Karpas-422 (cell line): ENCODE measurements at regions not wholly inside any gene's neighbourhood (a gene's known extent, or its start where the extent isn't known, plus 50 kb on each side); places are given as distances from the start of the nearest gene placed in this dataset.
"Not testable (repeated sequence)": the region's sequence is repeated elsewhere in the genome, so short reads cannot be mapped to it uniquely, and the experiment has no call there.

Experiments
- DNase-seq: peaks from one replicate; pipeline ENCODE4 v3.0.0-alpha.2; 2015
- H2AFZ ChIP-seq: fragments of 200-600 bp; sonication (generic); 2 replicates; pipeline ENCODE4 v1.6.1; 2014; ENCODE audit warnings: antibody characterized with exemption, low read length, mixed read lengths
- H3K27ac ChIP-seq: fragments of 200-600 bp; sonication (generic); 2 replicates; pipeline ENCODE4 v1.5.1; 2014; ENCODE audit warnings: mild to moderate bottlenecking, low read length, moderate library complexity
- H3K27me3 ChIP-seq: fragments of 200-600 bp; sonication (generic); 2 replicates; pipeline ENCODE4 v1.6.1; 2014; ENCODE audit warnings: low read length, mixed read lengths
- H3K36me3 ChIP-seq: fragments of 200-600 bp; sonication (generic); 2 replicates; pipeline ENCODE4 v1.6.1; 2014; ENCODE audit warnings: low read length, mixed read lengths; ENCODE audit not compliant: insufficient read depth
- H3K4me1 ChIP-seq: fragments of 200-600 bp; sonication (generic); 2 replicates; pipeline ENCODE4 v1.6.1; 2014; ENCODE audit warnings: mild to moderate bottlenecking, low read length, mixed read lengths
- H3K4me2 ChIP-seq: fragments of 200-600 bp; sonication (generic); 2 replicates; pipeline ENCODE4 v1.6.1; 2014; ENCODE audit warnings: low read length, low read depth, mild to moderate bottlenecking; ENCODE audit not compliant: poor library complexity, severe bottlenecking
- H3K4me3 ChIP-seq: fragments of 200-600 bp; sonication (generic); 2 replicates; pipeline ENCODE4 v1.5.1; 2014; ENCODE audit warnings: mild to moderate bottlenecking, antibody characterized with exemption, low read length, mixed read lengths
- H3K79me2 ChIP-seq: fragments of 200-600 bp; sonication (generic); 2 replicates; pipeline ENCODE4 v1.6.1; 2014; ENCODE audit warnings: mild to moderate bottlenecking, low read length, mixed read lengths
- H3K9ac ChIP-seq: fragments of 200-600 bp; sonication (generic); 2 replicates; pipeline ENCODE4 v1.6.0; 2014; ENCODE audit warnings: low read length
- H3K9me2 ChIP-seq: fragments of 200-600 bp; sonication (generic), shearing (Covaris generic); replicated peaks from 2 replicates; pipeline ENCODE4 v1.6.0; 2014; ENCODE audit warnings: mild to moderate bottlenecking, low read length, moderate library complexity; ENCODE audit not compliant: insufficient read depth
- H3K9me3 ChIP-seq: fragments of 300-700, 200-600 bp; sonication (generic); 2 replicates; pipeline ENCODE4 v1.6.1; 2014; ENCODE audit warnings: low read length, mixed read lengths
- H4K20me1 ChIP-seq: fragments of 200-600 bp; sonication (generic); 2 replicates; pipeline ENCODE4 v1.6.1; 2014; ENCODE audit warnings: mild to moderate bottlenecking, antibody characterized with exemption, low read length, low read depth; ENCODE audit not compliant: insufficient read depth

DNA sequence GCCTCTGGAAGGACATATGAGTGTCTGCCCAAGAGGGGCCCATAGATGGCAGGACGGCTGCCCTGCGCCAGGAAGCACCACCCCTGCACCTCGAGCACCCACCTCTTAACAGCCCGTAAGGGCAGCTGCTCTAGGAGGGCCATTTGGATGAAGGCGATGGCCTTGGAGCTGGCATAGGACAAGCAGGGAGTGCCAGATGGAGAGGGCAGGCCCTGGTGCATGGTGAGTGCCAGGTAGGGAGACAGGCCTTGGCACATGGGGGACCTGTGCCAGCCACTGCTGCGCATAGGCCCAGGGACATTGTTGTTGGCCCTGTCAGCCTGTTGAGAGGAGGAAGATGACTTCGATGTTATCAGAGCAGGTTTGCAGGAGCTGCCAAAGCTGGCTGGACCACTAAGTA is 134.2 kb downstream of the SLC25A46 start:
- Histone ChIP-seq H3K4me2 (no peak overlapping the region), H3K27me3 (no peaks in the 10 kb centered on the region), H3K36me3 (no peaks in the 10 kb centered on the region), H3K4me1 (no peaks in the 10 kb centered on the region), H2AFZ (no peak overlapping the region), H3K9ac (no peak overlapping the region), H4K20me1 (no peaks in the 10 kb centered on the region), H3K9me2 (no peaks in the 10 kb centered on the region), H3K9me3 (no peaks in the 10 kb centered on the region), H3K79me2 (no peaks in the 10 kb centered on the region), H3K4me3 (no peak overlapping the region), H3K27ac (no peak overlapping the region)
- no peak for DNase-seq

DNA sequence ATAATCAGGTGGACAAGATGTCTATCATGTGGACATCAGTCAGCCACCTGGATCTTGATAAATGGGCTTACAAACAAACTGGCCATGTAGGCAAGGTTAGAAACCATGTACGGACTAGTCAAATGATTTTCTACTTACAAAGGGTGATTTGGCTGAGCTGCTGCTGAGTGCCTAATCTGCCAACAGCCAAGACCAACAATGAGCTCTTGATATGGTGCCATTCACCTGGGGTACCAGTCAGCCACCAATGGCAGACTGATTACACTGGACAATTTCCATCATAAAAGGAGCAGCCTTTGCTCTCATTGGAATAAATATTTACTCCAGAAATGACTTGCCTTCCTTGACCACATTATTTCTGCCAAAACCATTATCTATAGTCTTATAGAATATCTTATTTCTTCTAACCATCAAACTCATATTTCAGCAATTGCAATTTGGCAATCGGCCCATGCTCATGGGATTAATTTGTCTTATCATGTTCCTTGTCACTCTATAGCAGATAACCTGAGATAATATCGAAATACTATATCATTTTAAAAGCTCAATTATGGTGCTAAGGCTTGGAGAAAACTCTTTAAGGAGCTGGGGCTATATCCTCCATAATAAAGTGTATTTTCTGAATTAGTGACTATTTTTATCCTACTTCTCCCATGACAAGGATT is 135.1 kb downstream of the SLC25A46 start:
- H3K4me3 ChIP-seq, result no peak overlapping the region
- H4K20me1 ChIP-seq, result no peaks in the 10 kb centered on the region
- no peak overlapping the region for H3K9ac ChIP-seq

DNA sequence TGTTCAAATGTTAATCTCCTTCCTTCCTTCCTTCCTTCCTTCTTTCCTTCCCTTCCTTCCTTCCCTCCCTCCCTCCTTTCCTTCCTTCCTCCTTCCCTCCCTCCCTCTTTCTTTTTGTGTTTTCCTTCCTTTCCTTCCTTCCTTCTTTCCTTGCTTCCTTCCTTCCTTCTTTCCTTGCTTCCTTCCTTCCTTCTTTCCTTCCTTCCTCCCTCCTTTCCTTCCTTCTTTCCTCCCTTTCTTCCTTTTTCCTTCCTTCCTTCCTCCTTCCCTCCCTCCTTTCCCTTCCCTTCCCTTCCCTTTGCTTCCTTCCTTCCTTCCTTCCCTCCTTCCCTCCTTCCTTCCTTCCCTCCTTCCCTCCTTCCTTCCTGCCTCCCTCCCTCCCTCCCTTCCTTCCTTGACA is 136.3 kb downstream of the SLC25A46 start:
- not testable (repeated sequence) for H4K20me1 ChIP-seq, H3K4me1 ChIP-seq, H3K9me3 ChIP-seq, DNase-seq, H3K9me2 ChIP-seq, H3K27ac ChIP-seq, H2AFZ ChIP-seq, H3K36me3 ChIP-seq, H3K79me2 ChIP-seq, H3K9ac ChIP-seq, H3K4me2 ChIP-seq, H3K27me3 ChIP-seq, H3K4me3 ChIP-seq

More for the DNA sequence above, 135.1 kb downstream of the SLC25A46 start:
- H3K27me3 ChIP-seq, result no peaks in the 10 kb centered on the region
- peak; percentile 27 for DNase-seq
- H3K36me3 ChIP-seq, result no peaks in the 10 kb centered on the region
- no peaks in the 10 kb centered on the region for H3K9me2 ChIP-seq
- no peak overlapping the region for H2AFZ ChIP-seq
- H3K79me2 ChIP-seq, result no peaks in the 10 kb centered on the region
- no peak overlapping the region for H3K4me2 ChIP-seq
- H3K27ac ChIP-seq, result no peak overlapping the region
- no peaks in the 10 kb centered on the region for H3K9me3 ChIP-seq
- no peaks in the 10 kb centered on the region for H3K4me1 ChIP-seq

DNA sequence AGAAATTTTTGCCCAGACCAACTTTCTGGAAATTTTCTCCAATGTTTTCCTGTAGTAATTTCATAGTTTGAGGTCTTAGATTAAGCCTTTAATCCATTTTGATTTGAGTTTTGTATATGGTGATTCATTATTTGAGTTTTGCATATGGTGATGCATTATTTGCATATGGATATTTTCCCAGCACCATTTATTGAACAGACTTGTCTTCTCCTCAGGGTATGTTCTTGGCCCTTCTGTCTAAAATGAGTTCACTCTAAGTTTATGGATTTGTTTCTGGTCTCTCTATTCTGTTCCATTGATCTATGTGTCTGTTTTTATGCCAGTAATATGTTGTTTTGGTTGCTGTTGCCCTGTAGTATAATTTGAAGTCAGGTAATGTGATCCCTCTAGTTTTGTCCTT is 139.3 kb downstream of the SLC25A46 start:
- Histone ChIP-seq H2AFZ (no peak overlapping the region), H3K4me1 (peaks cover 10% of the 10 kb centered on the region), H3K27ac (no peak overlapping the region), H3K27me3 (no peaks in the 10 kb centered on the region), H4K20me1 (no peaks in the 10 kb centered on the region), H3K9ac (no peak overlapping the region), H3K36me3 (no peaks in the 10 kb centered on the region), H3K9me2 (no peaks in the 10 kb centered on the region), H3K4me2 (no peak overlapping the region), H3K9me3 (no peaks in the 10 kb centered on the region), H3K79me2 (no peaks in the 10 kb centered on the region), H3K4me3 (no peak overlapping the region)
- peak; percentile 6 for DNase-seq

DNA sequence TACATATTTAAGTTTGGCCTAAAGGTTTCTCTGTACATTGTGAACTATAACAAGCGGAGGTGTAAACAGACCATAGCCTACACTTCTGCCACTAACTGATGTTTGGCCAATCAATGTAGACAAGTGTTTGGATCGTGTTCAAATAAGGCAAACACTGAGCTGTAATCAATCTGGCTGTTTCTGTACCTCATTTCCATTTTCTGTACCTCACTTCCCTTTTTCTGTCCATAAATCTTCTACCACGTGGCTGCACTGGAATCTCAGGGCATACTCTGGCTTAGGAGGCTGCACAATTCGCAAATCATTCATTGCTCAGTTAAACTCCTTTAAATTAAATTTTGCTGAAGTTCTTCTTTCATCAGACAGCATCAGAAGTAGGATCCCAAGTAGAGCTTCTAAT is 140.9 kb downstream of the SLC25A46 start:
- Histone ChIP-seq H3K4me2 (peak overlapping the region; percentile 22), H3K4me3 (no peak overlapping the region), H2AFZ (peak overlapping the region; percentile 57; the same call in 1 of the 2 replicates), H3K36me3 (no peaks in the 10 kb centered on the region), H3K9ac (no peak overlapping the region), H4K20me1 (no peaks in the 10 kb centered on the region), H3K27ac (no peak overlapping the region), H3K9me3 (no peaks in the 10 kb centered on the region), H3K27me3 (no peaks in the 10 kb centered on the region), H3K9me2 (no peaks in the 10 kb centered on the region), H3K4me1 (peaks cover 10% of the 10 kb centered on the region), H3K79me2 (no peaks in the 10 kb centered on the region)
- DNase-seq, result peak; percentile 73

- H3K9ac ChIP-seq, result no peak overlapping the region
- no peaks in the 10 kb centered on the region for H3K79me2 ChIP-seq
- DNase-seq, result no peak
- H2AFZ ChIP-seq, result no peak overlapping the region
- H3K27me3 ChIP-seq, result no peaks in the 10 kb centered on the region
- H3K4me2 ChIP-seq, result no peak overlapping the region
- peaks cover 10% of the 10 kb centered on the region for H3K4me1 ChIP-seq
- H3K36me3 ChIP-seq, result no peaks in the 10 kb centered on the region
- H3K4me3 ChIP-seq, result no peak overlapping the region
- H3K9me3 ChIP-seq, result no peaks in the 10 kb centered on the region
- no peaks in the 10 kb centered on the region for H4K20me1 ChIP-seq
- H3K9me2 ChIP-seq, result no peaks in the 10 kb centered on the region
- H3K27ac ChIP-seq, result no peak overlapping the region
Observed at GRCh38 chr5:110880413-110880812, 141.6 kb downstream of the SLC25A46 start.

DNA sequence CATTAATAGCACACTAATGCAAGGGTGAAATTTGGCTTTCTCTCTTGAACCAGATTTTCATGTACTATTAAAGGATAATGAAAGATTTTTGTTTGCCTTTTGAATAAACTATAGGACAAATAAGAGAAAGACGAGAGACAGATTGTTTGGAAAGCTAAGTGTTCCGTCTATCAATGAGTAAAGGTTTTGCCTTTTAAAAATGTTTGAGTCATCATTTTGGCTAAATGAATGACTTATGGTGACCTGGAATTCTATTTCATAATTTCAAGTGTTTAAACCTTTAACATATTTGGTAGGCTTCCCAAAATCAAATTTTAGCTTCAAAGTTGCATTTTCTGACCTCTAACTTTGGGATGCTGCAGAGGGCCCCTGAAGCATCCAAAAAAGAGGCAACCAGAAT is 145.2 kb downstream of the SLC25A46 start:
- no peaks in the 10 kb centered on the region for H3K79me2 ChIP-seq
- H3K4me2 ChIP-seq, result no peak overlapping the region
- no peaks in the 10 kb centered on the region for H3K9me2 ChIP-seq
- peaks cover 10% of the 10 kb centered on the region for H3K4me1 ChIP-seq
- no peak overlapping the region for H3K9ac ChIP-seq
- H4K20me1 ChIP-seq, result no peaks in the 10 kb centered on the region
- H3K4me3 ChIP-seq, result no peak overlapping the region
- H3K27ac ChIP-seq, result no peak overlapping the region
- H3K9me3 ChIP-seq, result no peaks in the 10 kb centered on the region
- H2AFZ ChIP-seq, result no peak overlapping the region
- H3K36me3 ChIP-seq, result no peaks in the 10 kb centered on the region
- no peaks in the 10 kb centered on the region for H3K27me3 ChIP-seq
- DNase-seq, result no peak

- H3K36me3 ChIP-seq, H3K9ac ChIP-seq, H3K9me2 ChIP-seq, H3K4me1 ChIP-seq, H3K4me2 ChIP-seq, H3K9me3 ChIP-seq, H3K4me3 ChIP-seq, H3K79me2 ChIP-seq, H4K20me1 ChIP-seq, H2AFZ ChIP-seq, H3K27me3 ChIP-seq, H3K27ac ChIP-seq, DNase-seq: not testable (repeated sequence)
Observed at GRCh38 chr5:110887170-110887569, 148.4 kb downstream of the SLC25A46 start.
